ENCODE measurements at regions not wholly inside any gene's neighbourhood (a gene's known extent, or its start where the extent isn't known, plus 50 kb on each side); places are given as distances from the start of the nearest gene placed in this dataset.

GRCh38 chr1:81412954-81413353 lies 387.8 kb upstream of the ADGRL2 start:
- Mint-ChIP-seq H3K27me3 (no peaks in the 10 kb centered on the region), H3K4me1 (no peaks in the 10 kb centered on the region), H3K4me3 (no peak overlapping the region), H3K36me3 (ENCODE audit: low read depth) (no peaks in the 10 kb centered on the region), H3K9me3 (no peaks in the 10 kb centered on the region), H3K27ac (no peak overlapping the region)
- intact Hi-C loops (cut with micrococcal nuclease), result no loop called here
- no peak for DNase-seq
- ChIA-PET CTCF (no interaction called here), POLR2A (no interaction called here)
- no peak for ATAC-seq (ENCODE audit: low read depth)
- no peak for TF ChIP-seq CTCF (IDR thresholded peaks at IDR 0.05)

- DNase-seq (no peak), ATAC-seq (ENCODE audit: low read depth) (no peak)
- Mint-ChIP-seq H3K9me3 (no peaks in the 10 kb centered on the region), H3K36me3 (ENCODE audit: low read depth) (no peaks in the 10 kb centered on the region), H3K4me1 (no peaks in the 10 kb centered on the region), H3K4me3 (no peak overlapping the region), H3K27me3 (no peaks in the 10 kb centered on the region), H3K27ac (no peak overlapping the region)
- ChIA-PET POLR2A (no interaction called here), CTCF (no interaction called here)
- no peak for TF ChIP-seq CTCF (IDR thresholded peaks at IDR 0.05)
- intact Hi-C loops (cut with micrococcal nuclease), result no loop called here
Measured at GRCh38 chr1:81410941-81411340, 389.8 kb upstream of the ADGRL2 start.

- H3K4me1 Mint-ChIP-seq, result no peaks in the 10 kb centered on the region
- TF ChIP-seq CTCF (IDR thresholded peaks at IDR 0.05), result no peak
- CTCF ChIA-PET, result no interaction called here
- H3K9me3 Mint-ChIP-seq, result no peaks in the 10 kb centered on the region
- no peaks in the 10 kb centered on the region for H3K27me3 Mint-ChIP-seq
- DNase-seq (no peak), ATAC-seq (ENCODE audit: low read depth) (no peak)
- H3K4me3 Mint-ChIP-seq, result no peak overlapping the region
- POLR2A ChIA-PET, result no interaction called here
- no peak overlapping the region for H3K27ac Mint-ChIP-seq
- intact Hi-C loops (cut with micrococcal nuclease), result no loop called here
- H3K36me3 Mint-ChIP-seq (ENCODE audit: low read depth), result no peaks in the 10 kb centered on the region
Measured at GRCh38 chr1:81410351-81410750, 390.4 kb upstream of the ADGRL2 start.

- H3K9me3 Mint-ChIP-seq, result no peaks in the 10 kb centered on the region
- H3K27me3 Mint-ChIP-seq, result no peaks in the 10 kb centered on the region
- ChIA-PET POLR2A (no interaction called here), CTCF (no interaction called here)
- H3K27ac Mint-ChIP-seq, result no peak overlapping the region
- DNase-seq, result no peak
- no peak for TF ChIP-seq CTCF (IDR thresholded peaks at IDR 0.05)
- H3K4me3 Mint-ChIP-seq, result no peak overlapping the region
- H3K36me3 Mint-ChIP-seq (ENCODE audit: low read depth), result no peaks in the 10 kb centered on the region
- no peak for ATAC-seq (ENCODE audit: low read depth)
- intact Hi-C loops (cut with micrococcal nuclease), result no loop called here
- H3K4me1 Mint-ChIP-seq, result no peaks in the 10 kb centered on the region
Measured at GRCh38 chr1:81409780-81410274, 390.9 kb upstream of the ADGRL2 start.

- no peaks in the 10 kb centered on the region for H3K36me3 Mint-ChIP-seq (ENCODE audit: low read depth)
- ATAC-seq (ENCODE audit: low read depth) (no peak), DNase-seq (no peak)
- intact Hi-C loops (cut with micrococcal nuclease), result no loop called here
- H3K4me3 Mint-ChIP-seq, result no peak overlapping the region
- ChIA-PET POLR2A (no interaction called here), CTCF (no interaction called here)
- H3K27ac Mint-ChIP-seq, result no peak overlapping the region
- H3K4me1 Mint-ChIP-seq, result no peaks in the 10 kb centered on the region
- no peak for TF ChIP-seq CTCF (IDR thresholded peaks at IDR 0.05)
- no peaks in the 10 kb centered on the region for H3K9me3 Mint-ChIP-seq
- H3K27me3 Mint-ChIP-seq, result no peaks in the 10 kb centered on the region
Measured at GRCh38 chr1:81409262-81409661, 391.5 kb upstream of the ADGRL2 start.
